ENCODE measurements at regions not wholly inside any gene's neighbourhood (a gene's known extent, or its start where the extent isn't known, plus 50 kb on each side); places are given as distances from the start of the nearest gene placed in this dataset.

- Histone ChIP-seq H3K9ac (ENCODE audit: extremely low read depth, low read length, poor library complexity, severe bottlenecking) (no peak overlapping the region), H3K27me3 (ENCODE audit: control insufficient read depth, insufficient read depth, low read length, poor library complexity, severe bottlenecking) (no peaks in the 10 kb centered on the region), H3K4me1 (ENCODE audit: control insufficient read depth, insufficient read depth, low read length) (peaks cover 2% of the 10 kb centered on the region), H3K9me3 (ENCODE audit: control insufficient read depth, low read length) (peaks cover 9% of the 10 kb centered on the region), H3K36me3 (ENCODE audit: control insufficient read depth, insufficient read depth, low read length) (no peaks in the 10 kb centered on the region), H3K4me3 (ENCODE audit: low read length) (no peak overlapping the region), H3K27ac (ENCODE audit: low read depth, low read length) (no peak overlapping the region)
- no peak overlapping the region for H3K4me3 Mint-ChIP-seq
- peaks cover 40% of the 10 kb centered on the region for H3K4me1 Mint-ChIP-seq
- H3K27me3 Mint-ChIP-seq (ENCODE audit: insufficient read depth) = no peaks in the 10 kb centered on the region
- no peaks in the 10 kb centered on the region for H3K36me3 Mint-ChIP-seq (ENCODE audit: low read depth)
- DNase-seq = no peak
- WGBS, 2 experiments (ENCODE audit: insufficient coverage in 1 of 2, insufficient read length in 1 of 2) = 98% methylated on average over 3 of the region's 3 CpGs; no CpG with 5 or more reads in 1 of the 2 experiments
- H3K27ac Mint-ChIP-seq = no peak overlapping the region
- peaks cover 4% of the 10 kb centered on the region for H3K9me3 Mint-ChIP-seq
- no peak for TF ChIP-seq CTCF (conservative IDR thresholded peaks at IDR 0.05)
Observed at GRCh38 chr7:18419456-18419855, 76.1 kb upstream of the HDAC9 start.

GRCh38 chr7:18420108-18420507, 75.4 kb upstream of the HDAC9 start:
- WGBS, 2 experiments (ENCODE audit: insufficient coverage in 1 of 2, insufficient read length in 1 of 2) = 92 to 100% methylated on average over 1 to 2 of the region's 2 CpGs
- H3K4me1 Mint-ChIP-seq = peaks cover 33% of the 10 kb centered on the region

GRCh38 chr7:18420748-18421147, 74.8 kb upstream of the HDAC9 start:
- Histone ChIP-seq H3K4me1 (ENCODE audit: control insufficient read depth, insufficient read depth, low read length) (peaks cover 2% of the 10 kb centered on the region), H3K9me3 (ENCODE audit: control insufficient read depth, low read length) (peaks cover 9% of the 10 kb centered on the region), H3K4me3 (ENCODE audit: low read length) (no peak overlapping the region), H3K27me3 (ENCODE audit: control insufficient read depth, insufficient read depth, low read length, poor library complexity, severe bottlenecking) (no peaks in the 10 kb centered on the region), H3K9ac (ENCODE audit: extremely low read depth, low read length, poor library complexity, severe bottlenecking) (no peak overlapping the region), H3K36me3 (ENCODE audit: control insufficient read depth, insufficient read depth, low read length) (no peaks in the 10 kb centered on the region), H3K27ac (ENCODE audit: low read depth, low read length) (no peak overlapping the region)
- DNase-seq = no peak
- WGBS, 2 experiments (ENCODE audit: insufficient coverage in 1 of 2, insufficient read length in 1 of 2) = 93 to 100% methylated on average over 1 of the region's 1 CpG
- Mint-ChIP-seq H3K9me3 (peaks cover 4% of the 10 kb centered on the region), H3K27ac (no peak overlapping the region), H3K36me3 (ENCODE audit: low read depth) (no peaks in the 10 kb centered on the region), H3K4me3 (no peak overlapping the region), H3K4me1 (peaks cover 32% of the 10 kb centered on the region), H3K27me3 (ENCODE audit: insufficient read depth) (no peaks in the 10 kb centered on the region)
- no peak for TF ChIP-seq CTCF (conservative IDR thresholded peaks at IDR 0.05)

More at GRCh38 chr7:18420108-18420507, 75.4 kb upstream of the HDAC9 start:
- no peaks in the 10 kb centered on the region for H3K36me3 ChIP-seq (ENCODE audit: control insufficient read depth, insufficient read depth, low read length)
- H3K4me3 Mint-ChIP-seq = no peak overlapping the region
- no peak for DNase-seq
- H3K27me3 Mint-ChIP-seq (ENCODE audit: insufficient read depth) = no peaks in the 10 kb centered on the region
- TF ChIP-seq CTCF (conservative IDR thresholded peaks at IDR 0.05) = no peak
- H3K9me3 ChIP-seq (ENCODE audit: control insufficient read depth, low read length) = peaks cover 9% of the 10 kb centered on the region
- H3K9ac ChIP-seq (ENCODE audit: extremely low read depth, low read length, poor library complexity, severe bottlenecking) = no peak overlapping the region
- H3K27ac Mint-ChIP-seq = no peak overlapping the region
- no peak overlapping the region for H3K4me3 ChIP-seq (ENCODE audit: low read length)
- H3K27ac ChIP-seq (ENCODE audit: low read depth, low read length) = no peak overlapping the region
- peaks cover 4% of the 10 kb centered on the region for H3K9me3 Mint-ChIP-seq
- H3K4me1 ChIP-seq (ENCODE audit: control insufficient read depth, insufficient read depth, low read length) = peaks cover 2% of the 10 kb centered on the region
- no peaks in the 10 kb centered on the region for H3K27me3 ChIP-seq (ENCODE audit: control insufficient read depth, insufficient read depth, low read length, poor library complexity, severe bottlenecking)
- H3K36me3 Mint-ChIP-seq (ENCODE audit: low read depth) = no peaks in the 10 kb centered on the region

Data from endodermal cell (in vitro differentiated cells).